AG10803 (cell line): ENCODE measurements at regions not wholly inside any gene's neighbourhood (a gene's known extent, or its start where the extent isn't known, plus 50 kb on each side); places are given as distances from the start of the nearest gene placed in this dataset.

Experiments
- DNase-seq: peaks from one replicate; pipeline ENCODE4 v3.0.0; 2010; ENCODE audit warnings: low read depth
- H3K4me3 ChIP-seq: 2 replicates; pipeline ENCODE4 v1.5.1; 2011; ENCODE audit warnings: mild to moderate bottlenecking, low read length, control low read depth
- TF ChIP-seq, protein P1 (sequence below): conservative IDR thresholded peaks from 2 replicates; pipeline ENCODE4 v1.5.1; 2011; ENCODE audit warnings: mild to moderate bottlenecking, low read length, control low read depth, inconsistent platforms

DNA sequence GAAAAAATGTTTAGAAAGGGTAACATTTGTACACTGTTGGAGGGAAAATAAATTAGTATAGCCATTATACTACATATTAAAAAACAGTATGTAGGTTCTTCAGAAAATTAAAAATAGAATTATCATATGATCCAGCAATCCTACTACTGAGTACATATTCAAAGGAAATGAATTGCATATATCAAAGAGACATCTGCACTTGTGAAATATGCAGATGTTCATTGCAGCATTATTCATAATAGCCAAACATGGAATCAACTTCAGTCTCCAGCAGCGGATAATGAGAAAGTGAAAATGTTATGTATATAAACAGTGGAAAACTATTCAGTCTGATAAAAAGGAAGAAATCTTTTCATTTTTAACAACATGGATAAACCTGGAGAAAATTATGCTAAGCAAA lies 695.5 kb downstream of the SLCO4C1 start:
- DNase-seq = no peak
- no peak overlapping the region for H3K4me3 ChIP-seq
- TF ChIP-seq, protein P1, sequence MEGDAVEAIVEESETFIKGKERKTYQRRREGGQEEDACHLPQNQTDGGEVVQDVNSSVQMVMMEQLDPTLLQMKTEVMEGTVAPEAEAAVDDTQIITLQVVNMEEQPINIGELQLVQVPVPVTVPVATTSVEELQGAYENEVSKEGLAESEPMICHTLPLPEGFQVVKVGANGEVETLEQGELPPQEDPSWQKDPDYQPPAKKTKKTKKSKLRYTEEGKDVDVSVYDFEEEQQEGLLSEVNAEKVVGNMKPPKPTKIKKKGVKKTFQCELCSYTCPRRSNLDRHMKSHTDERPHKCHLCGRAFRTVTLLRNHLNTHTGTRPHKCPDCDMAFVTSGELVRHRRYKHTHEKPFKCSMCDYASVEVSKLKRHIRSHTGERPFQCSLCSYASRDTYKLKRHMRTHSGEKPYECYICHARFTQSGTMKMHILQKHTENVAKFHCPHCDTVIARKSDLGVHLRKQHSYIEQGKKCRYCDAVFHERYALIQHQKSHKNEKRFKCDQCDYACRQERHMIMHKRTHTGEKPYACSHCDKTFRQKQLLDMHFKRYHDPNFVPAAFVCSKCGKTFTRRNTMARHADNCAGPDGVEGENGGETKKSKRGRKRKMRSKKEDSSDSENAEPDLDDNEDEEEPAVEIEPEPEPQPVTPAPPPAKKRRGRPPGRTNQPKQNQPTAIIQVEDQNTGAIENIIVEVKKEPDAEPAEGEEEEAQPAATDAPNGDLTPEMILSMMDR = no peak

DNA sequence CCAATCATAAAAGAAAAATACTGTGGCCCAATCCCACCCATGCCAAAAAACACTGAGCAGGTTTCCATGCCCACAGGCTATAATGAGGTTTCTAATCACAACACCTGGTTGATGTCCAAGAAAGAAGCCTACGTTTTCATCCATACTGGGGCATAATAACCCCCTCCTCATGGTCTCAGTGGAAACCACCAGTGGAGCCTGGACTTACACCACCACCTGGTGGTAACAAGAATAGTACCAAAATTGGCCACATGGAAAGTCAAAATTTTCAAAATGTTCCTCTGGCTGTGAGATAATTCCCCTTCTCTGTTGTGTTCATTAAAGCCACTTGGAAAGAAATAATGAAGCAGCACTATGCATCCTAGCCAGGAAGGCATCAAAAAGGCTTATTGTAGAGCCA lies 687.3 kb upstream of the ST8SIA4 start:
- H3K4me3 ChIP-seq = no peak overlapping the region
- TF ChIP-seq, protein P1 = peak; percentile 41
- no peak for DNase-seq

DNA sequence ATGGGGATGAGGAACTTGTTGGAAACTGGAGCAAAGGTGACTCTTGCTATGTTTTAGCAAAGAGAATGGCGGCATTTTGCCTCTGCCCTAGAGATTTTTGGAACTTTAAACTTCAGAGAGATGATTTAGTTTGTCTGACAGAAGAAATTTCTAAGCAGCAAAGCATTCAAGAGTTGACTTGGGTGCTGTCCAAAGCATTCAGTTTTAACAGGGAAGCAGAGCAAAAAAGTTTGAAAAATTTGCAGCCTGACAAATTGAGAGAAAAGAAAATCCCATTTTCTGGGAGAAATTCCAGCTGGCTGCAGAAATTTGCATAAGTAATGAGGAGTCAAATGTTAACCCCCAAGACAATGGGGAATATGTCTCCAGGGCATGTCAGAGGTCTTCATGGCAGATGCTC lies 682.3 kb upstream of the ST8SIA4 start:
- TF ChIP-seq, protein P1 = no peak
- peak; percentile 1 for DNase-seq
- H3K4me3 ChIP-seq = no peak overlapping the region

GRCh38 chr5:101580591-101580990 lies 677.5 kb upstream of the ST8SIA4 start:
- DNase-seq = no peak
- no peak overlapping the region for H3K4me3 ChIP-seq
- TF ChIP-seq, protein P1 = no peak

- TF ChIP-seq, protein P1 = no peak
- H3K4me3 ChIP-seq = no peak overlapping the region
- DNase-seq = no peak
These were observed 670.9 kb upstream of the ST8SIA4 start for GRCh38 chr5:101574017-101574416.

DNA sequence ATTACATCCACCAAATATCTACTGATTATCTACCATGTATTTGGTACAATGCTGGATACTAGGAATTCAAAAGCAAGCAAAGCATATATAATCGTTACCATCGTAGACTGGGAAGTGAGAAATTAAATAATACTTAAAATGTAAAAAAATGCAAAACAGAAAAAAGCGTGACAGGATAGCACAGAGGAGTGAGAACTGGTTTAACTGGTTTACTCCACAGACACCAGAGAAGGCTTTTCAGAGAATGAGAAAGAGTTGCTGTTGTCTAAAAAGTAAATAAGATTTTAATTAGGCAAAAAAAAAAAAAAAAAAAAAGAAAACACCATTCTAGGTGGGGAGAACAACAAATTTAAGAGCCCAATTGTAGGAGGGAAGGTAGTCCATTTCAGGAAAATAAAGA lies 657.9 kb upstream of the ST8SIA4 start:
- no peak overlapping the region for H3K4me3 ChIP-seq
- TF ChIP-seq, protein P1 = no peak

DNA sequence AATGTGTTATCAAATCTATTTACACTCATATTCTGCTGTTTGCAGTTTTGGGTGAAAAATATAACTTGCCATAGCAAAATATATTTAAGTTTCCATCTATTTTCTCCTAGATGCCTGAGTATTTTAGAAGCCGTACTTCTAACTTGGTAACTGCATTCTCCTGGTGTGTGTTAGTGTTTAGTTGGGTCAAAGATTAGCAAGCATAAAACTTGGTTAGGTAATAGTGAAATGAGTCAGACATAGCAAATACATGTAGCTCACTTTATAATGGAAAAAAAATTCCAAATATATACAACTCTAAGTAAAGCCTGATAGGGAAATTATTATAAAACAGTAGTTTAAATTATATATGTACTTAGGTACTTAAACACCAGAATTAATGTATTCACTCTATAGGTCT lies 640.7 kb upstream of the ST8SIA4 start:
- no peak for DNase-seq
- TF ChIP-seq, protein P1 = no peak
- H3K4me3 ChIP-seq = no peak overlapping the region

More for the DNA sequence above, 657.9 kb upstream of the ST8SIA4 start:
- no peak for DNase-seq
